ENCODE measurements at regions not wholly inside any gene's neighbourhood (a gene's known extent, or its start where the extent isn't known, plus 50 kb on each side); places are given as distances from the start of the nearest gene placed in this dataset.

DNA sequence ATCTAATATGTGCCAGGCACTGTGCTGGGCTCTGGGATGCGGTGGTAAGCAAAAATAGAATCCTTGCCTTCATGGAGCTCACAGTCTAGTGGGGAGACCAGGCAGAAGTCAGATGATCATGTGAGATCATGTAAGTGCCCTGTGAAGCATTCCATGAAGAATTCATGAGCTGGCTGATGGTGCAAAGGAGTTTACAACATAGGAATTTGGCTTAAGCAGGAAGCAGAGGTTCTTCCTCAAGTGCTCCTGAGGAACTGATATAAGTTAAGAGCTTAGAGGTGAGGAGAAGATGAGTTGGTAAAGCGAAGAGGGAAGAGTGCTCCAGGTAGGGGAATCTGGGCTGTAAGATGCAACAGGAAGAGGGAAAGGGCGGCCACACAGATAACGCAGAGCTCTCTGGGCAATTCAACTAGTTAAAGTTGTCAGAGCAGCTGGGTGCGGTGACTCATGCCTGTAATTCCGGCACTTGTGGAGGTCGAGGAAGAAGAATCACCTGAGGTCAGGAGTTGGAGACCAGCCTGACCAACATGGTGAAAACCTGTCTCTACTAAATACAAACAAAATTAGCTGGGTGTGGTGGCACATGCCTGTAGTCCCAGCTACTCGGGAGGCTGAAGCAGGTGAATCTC, 78.5 kb upstream of the SPATA31D4 start:
- TF ChIP-seq POLR2A (IDR thresholded peaks at IDR 0.05) = no peak
- TF ChIP-seq, protein P1, sequence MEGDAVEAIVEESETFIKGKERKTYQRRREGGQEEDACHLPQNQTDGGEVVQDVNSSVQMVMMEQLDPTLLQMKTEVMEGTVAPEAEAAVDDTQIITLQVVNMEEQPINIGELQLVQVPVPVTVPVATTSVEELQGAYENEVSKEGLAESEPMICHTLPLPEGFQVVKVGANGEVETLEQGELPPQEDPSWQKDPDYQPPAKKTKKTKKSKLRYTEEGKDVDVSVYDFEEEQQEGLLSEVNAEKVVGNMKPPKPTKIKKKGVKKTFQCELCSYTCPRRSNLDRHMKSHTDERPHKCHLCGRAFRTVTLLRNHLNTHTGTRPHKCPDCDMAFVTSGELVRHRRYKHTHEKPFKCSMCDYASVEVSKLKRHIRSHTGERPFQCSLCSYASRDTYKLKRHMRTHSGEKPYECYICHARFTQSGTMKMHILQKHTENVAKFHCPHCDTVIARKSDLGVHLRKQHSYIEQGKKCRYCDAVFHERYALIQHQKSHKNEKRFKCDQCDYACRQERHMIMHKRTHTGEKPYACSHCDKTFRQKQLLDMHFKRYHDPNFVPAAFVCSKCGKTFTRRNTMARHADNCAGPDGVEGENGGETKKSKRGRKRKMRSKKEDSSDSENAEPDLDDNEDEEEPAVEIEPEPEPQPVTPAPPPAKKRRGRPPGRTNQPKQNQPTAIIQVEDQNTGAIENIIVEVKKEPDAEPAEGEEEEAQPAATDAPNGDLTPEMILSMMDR (IDR thresholded peaks at IDR 0.05) = no peak
- no peak for TF ChIP-seq POLR2AphosphoS5 (IDR thresholded peaks at IDR 0.05)

All from gastroesophageal sphincter (tissue), 3 donors.